HL-60 (cell line): ENCODE measurements at regions not wholly inside any gene's neighbourhood (a gene's known extent, or its start where the extent isn't known, plus 50 kb on each side); places are given as distances from the start of the nearest gene placed in this dataset.
"Not testable (repeated sequence)": the region's sequence is repeated elsewhere in the genome, so short reads cannot be mapped to it uniquely, and the experiment has no call there.

Experiments used
- DNase-seq, 2 experiments: peaks; one replicate each; pipeline ENCODE4 v3.0.0-alpha.2; 2010 to 2020; ENCODE audit warnings: low read depth in 1 of 2, low spot score in 1 of 2
- H3K27ac ChIP-seq: fragments of 250-450 bp; sonication (Bioruptor Pico); replicated peaks from 2 replicates; pipeline ENCODE4 v1.5.1; 2020; ENCODE audit warnings: mild to moderate bottlenecking, moderate library complexity
- H3K27me3 ChIP-seq: fragments of 250-450 bp; sonication (Bioruptor Pico); 2 replicates; pipeline ENCODE4 v1.5.1; 2021; ENCODE audit warnings: mild to moderate bottlenecking, moderate library complexity; ENCODE audit not compliant: insufficient read depth, poor library complexity, severe bottlenecking
- H3K4me3 ChIP-seq: replicated peaks from 2 replicates; pipeline ENCODE4 v1.5.1; 2011; ENCODE audit warnings: mild to moderate bottlenecking, control low read depth, low read length; ENCODE audit not compliant: insufficient read depth
- CTCF ChIP-seq: IDR thresholded peaks from one replicate; pipeline ENCODE4 v1.5.1; 2011; ENCODE audit warnings: low read length, control low read depth, inconsistent platforms; ENCODE audit not compliant: insufficient read depth
- GABPA ChIP-seq: IDR thresholded peaks from 2 replicates; pipeline ENCODE4 v1.6.1; 2012; ENCODE audit warnings: low read depth
- POLR2AphosphoS5 ChIP-seq: IDR thresholded peaks from 2 replicates; pipeline ENCODE4 v1.6.1; 2012; ENCODE audit warnings: low read depth
- REST ChIP-seq: IDR thresholded peaks from 2 replicates; pipeline ENCODE4 v1.6.1; 2012; ENCODE audit warnings: low read depth; ENCODE audit not compliant: insufficient replicate concordance
- SPI1 ChIP-seq: IDR thresholded peaks from 2 replicates; pipeline ENCODE4 v1.6.1; 2012; ENCODE audit warnings: low read depth, mild to moderate bottlenecking, borderline replicate concordance

GRCh38 chr9:103601287-103601686, 492.8 kb upstream of the SMC2 start:
- Histone ChIP-seq H3K27me3 (no peaks in the 10 kb centered on the region), H3K27ac (no peak overlapping the region), H3K4me3 (no peak overlapping the region)
- TF ChIP-seq REST = no peak
- TF ChIP-seq CTCF = no peak
- TF ChIP-seq POLR2AphosphoS5 = no peak
- TF ChIP-seq GABPA = no peak
- TF ChIP-seq SPI1 = no peak
- DNase-seq = no peak

- not testable (repeated sequence) for DNase-seq
Measured at GRCh38 chr9:103611950-103612349, 482.2 kb upstream of the SMC2 start.

GRCh38 chr9:103615994-103616393, 478.1 kb upstream of the SMC2 start:
- no peak overlapping the region for H3K4me3 ChIP-seq
- TF ChIP-seq POLR2AphosphoS5 (no peak), SPI1 (no peak), REST (no peak), CTCF (no peak), GABPA (no peak)
- no peak overlapping the region for H3K27ac ChIP-seq
- no peaks in the 10 kb centered on the region for H3K27me3 ChIP-seq
- DNase-seq = no peak

More at GRCh38 chr9:103611950-103612349, 482.2 kb upstream of the SMC2 start:
- H3K27me3 ChIP-seq, H3K4me3 ChIP-seq, H3K27ac ChIP-seq: not testable (repeated sequence)

GRCh38 chr9:103617046-103617445, 477.1 kb upstream of the SMC2 start:
- H3K27me3 ChIP-seq = no peaks in the 10 kb centered on the region
- TF ChIP-seq SPI1 (no peak), POLR2AphosphoS5 (no peak), CTCF (no peak), GABPA (no peak), REST (no peak)
- H3K4me3 ChIP-seq = no peak overlapping the region
- H3K27ac ChIP-seq = no peak overlapping the region
- no peak for DNase-seq
